Neuronal stem cell (in vitro differentiated cells): ENCODE measurements at regions not wholly inside any gene's neighbourhood (a gene's known extent, or its start where the extent isn't known, plus 50 kb on each side); places are given as distances from the start of the nearest gene placed in this dataset.

Experiments
- DNase-seq: peaks from one replicate; pipeline ENCODE4 v3.0.0-alpha.2; 2013; ENCODE audit warnings: low spot score
- H2AFZ ChIP-seq: one replicate; pipeline ENCODE4 v1.6.1; 2013; ENCODE audit warnings: mild to moderate bottlenecking, low read length, inconsistent platforms
- H2AK5ac ChIP-seq: 2 replicates; pipeline ENCODE4 v1.6.1; 2013; ENCODE audit warnings: low read depth, mild to moderate bottlenecking, inconsistent platforms, low read length, moderate library complexity, mixed read lengths
- H2BK120ac ChIP-seq: 2 replicates; pipeline ENCODE4 v1.6.1; 2013; ENCODE audit warnings: low read depth, mild to moderate bottlenecking, inconsistent platforms, low read length, moderate library complexity, mixed read lengths
- H2BK12ac ChIP-seq: one replicate; pipeline ENCODE4 v1.6.1; 2013; ENCODE audit warnings: low read length, inconsistent platforms
- H2BK15ac ChIP-seq: 2 replicates; pipeline ENCODE4 v1.6.1; 2013; ENCODE audit warnings: mild to moderate bottlenecking, low read length, inconsistent platforms, mixed read lengths
- H2BK5ac ChIP-seq: one replicate; pipeline ENCODE4 v1.6.1; 2013; ENCODE audit warnings: inconsistent platforms, mild to moderate bottlenecking, low read length, moderate library complexity
- H3K14ac ChIP-seq: one replicate; pipeline ENCODE4 v1.6.1; 2013; ENCODE audit warnings: low read length, inconsistent platforms
- H3K18ac ChIP-seq: 2 replicates; pipeline ENCODE4 v1.6.1; 2013; ENCODE audit warnings: low read length, inconsistent platforms
- H3K23ac ChIP-seq: 2 replicates; pipeline ENCODE4 v1.6.1; 2013; ENCODE audit warnings: low read depth, mild to moderate bottlenecking, mixed read lengths, low read length, inconsistent platforms; ENCODE audit not compliant: poor library complexity
- H3K27ac ChIP-seq: replicated peaks from 3 replicates; pipeline ENCODE4 v1.5.1; 2013; ENCODE audit warnings: low read length, inconsistent platforms
- H3K27me3 ChIP-seq, 3 experiments: 2 replicates each; pipeline ENCODE4 v1.6.1; 2013; ENCODE audit warnings: low read length in 3 of 3, mild to moderate bottlenecking in 2 of 3, inconsistent platforms in 1 of 3, low read depth in 1 of 3, mixed read lengths in 1 of 3, moderate library complexity in 1 of 3; ENCODE audit not compliant: control insufficient read depth in 3 of 3, insufficient read depth in 3 of 3
- H3K36me3 ChIP-seq, 2 donors: replicated peaks in 1 of 2; 2 replicates each; pipeline ENCODE4 v1.6.1; 2013; ENCODE audit warnings: low read length in 2 of 2; ENCODE audit not compliant: control insufficient read depth in 2 of 2, insufficient read depth in 2 of 2
- H3K4ac ChIP-seq: 2 replicates; pipeline ENCODE4 v1.6.1; 2013; ENCODE audit warnings: inconsistent platforms, mild to moderate bottlenecking, low read length, moderate library complexity
- H3K4me1 ChIP-seq, 2 donors: 1 replicate in 1 of 2; 2 replicates in 1 of 2; pipeline ENCODE4 v1.6.1; 2013; ENCODE audit warnings: low read length in 2 of 2, low read depth in 1 of 2; ENCODE audit not compliant: control insufficient read depth in 2 of 2, insufficient read depth in 1 of 2
- H3K4me2 ChIP-seq: one replicate; pipeline ENCODE4 v1.6.1; 2013; ENCODE audit warnings: mild to moderate bottlenecking, low read length, inconsistent platforms; ENCODE audit not compliant: insufficient read depth, poor library complexity, severe bottlenecking
- H3K4me3 ChIP-seq, 2 donors: 2 replicates each; pipeline ENCODE4 v1.5.1; 2013; ENCODE audit warnings: low read length in 2 of 2, mild to moderate bottlenecking in 2 of 2, inconsistent platforms in 1 of 2, moderate library complexity in 1 of 2
- H3K79me1 ChIP-seq: one replicate; pipeline ENCODE4 v1.6.1; 2013; ENCODE audit warnings: low read depth, mild to moderate bottlenecking, inconsistent platforms, low read length, moderate library complexity
- H3K9ac ChIP-seq: one replicate; pipeline ENCODE4 v1.6.1; 2013; ENCODE audit warnings: mild to moderate bottlenecking, low read depth, low read length, inconsistent platforms; ENCODE audit not compliant: poor library complexity
- H3K9me3 ChIP-seq, 2 donors: replicated peaks in 1 of 2; 2 replicates each; pipeline versions ENCODE3 to v1.6.1; 2013; ENCODE audit warnings: low read length in 2 of 2, mild to moderate bottlenecking in 2 of 2, inconsistent platforms in 1 of 2, low read depth in 1 of 2, mixed read lengths in 1 of 2, moderate library complexity in 1 of 2; ENCODE audit not compliant: control insufficient read depth in 2 of 2, insufficient read depth in 1 of 2
- H4K8ac ChIP-seq: one replicate; pipeline ENCODE4 v1.6.1; 2013; ENCODE audit warnings: low read depth, mild to moderate bottlenecking, inconsistent platforms, low read length, moderate library complexity
- H4K91ac ChIP-seq: one replicate; pipeline ENCODE4 v1.6.1; 2013; ENCODE audit warnings: low read length, low read depth, mild to moderate bottlenecking, inconsistent platforms; ENCODE audit not compliant: poor library complexity
- WGBS, 2 donors: extraction: QIAGEN DNeasy Blood & Tissue Kit; methylation state at CpG; one replicate each; pipeline ENCODE4 v1.1.7; 2013; ENCODE audit warnings: missing lambda C conversion rate in 2 of 2, mixed read lengths in 1 of 2; ENCODE audit not compliant: insufficient read length in 2 of 2, insufficient replicate concordance in 1 of 2; ENCODE audit errors: extremely low coverage in 2 of 2; 5-methylcytosine and 5-hydroxymethylcytosine counted together

DNA sequence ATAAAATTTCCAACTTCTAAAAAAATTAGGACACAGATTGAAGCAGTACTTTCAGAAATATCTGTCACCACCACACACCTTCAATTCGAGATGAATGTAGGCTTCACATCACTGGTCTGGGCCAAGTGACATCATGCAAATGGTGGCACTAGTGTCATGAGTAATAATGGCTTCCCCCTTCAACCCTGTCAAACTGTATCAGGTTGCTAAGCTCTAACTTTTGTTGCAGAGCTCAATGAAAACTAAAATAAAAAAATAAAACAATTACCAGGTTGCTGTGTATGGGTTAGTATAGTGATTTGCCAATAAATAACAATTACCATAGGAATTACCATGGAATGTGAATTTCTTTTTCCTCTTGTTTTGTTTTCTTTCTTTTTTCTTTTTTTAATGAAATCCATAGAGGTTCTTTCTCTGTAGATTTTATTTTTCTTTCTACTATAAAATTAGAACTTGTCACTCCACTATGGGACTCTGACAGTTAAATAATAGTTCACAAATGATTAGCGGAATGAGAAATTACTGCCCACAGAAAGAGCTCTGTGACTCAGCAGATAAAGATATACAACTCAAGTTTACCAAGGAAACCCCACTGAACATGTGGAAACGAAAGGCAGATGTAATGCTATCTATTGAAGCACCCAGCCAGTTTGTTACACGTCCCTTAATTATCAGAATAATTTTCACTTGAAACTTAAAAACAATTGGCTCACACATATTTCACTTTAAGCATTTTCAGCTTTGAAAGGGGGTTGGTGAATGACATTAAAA, 783.8 kb upstream of the WWC1 start:
- no peak overlapping the region for H3K23ac ChIP-seq
- no peak overlapping the region for H3K4me3 ChIP-seq
- H4K91ac ChIP-seq: no peak overlapping the region
- H3K9me3 ChIP-seq: no peaks in the 10 kb centered on the region
- no CpG with 5 or more reads among the region's 4 CpGs for WGBS, 2 donors
- H3K9ac ChIP-seq: no peak overlapping the region
- H3K4me1 ChIP-seq: no peaks in the 10 kb centered on the region
- H2BK120ac ChIP-seq: no peak overlapping the region
- no peaks in the 10 kb centered on the region for H3K36me3 ChIP-seq
- H2BK5ac ChIP-seq: no peak overlapping the region
- no peak for DNase-seq
- no peaks in the 10 kb centered on the region for H3K27me3 ChIP-seq
- no peaks in the 10 kb centered on the region for H3K79me1 ChIP-seq
- no peak overlapping the region for H2BK15ac ChIP-seq
- H4K8ac ChIP-seq: no peak overlapping the region
- no peak overlapping the region for H2BK12ac ChIP-seq
- no peak overlapping the region for H2AK5ac ChIP-seq
- no peak overlapping the region for H3K4me2 ChIP-seq
- no peak overlapping the region for H3K27ac ChIP-seq
- H3K4ac ChIP-seq: no peak overlapping the region
- peak overlapping the region; percentile 14 for H2AFZ ChIP-seq
- no peak overlapping the region for H3K14ac ChIP-seq
- H3K18ac ChIP-seq: no peak overlapping the region

DNA sequence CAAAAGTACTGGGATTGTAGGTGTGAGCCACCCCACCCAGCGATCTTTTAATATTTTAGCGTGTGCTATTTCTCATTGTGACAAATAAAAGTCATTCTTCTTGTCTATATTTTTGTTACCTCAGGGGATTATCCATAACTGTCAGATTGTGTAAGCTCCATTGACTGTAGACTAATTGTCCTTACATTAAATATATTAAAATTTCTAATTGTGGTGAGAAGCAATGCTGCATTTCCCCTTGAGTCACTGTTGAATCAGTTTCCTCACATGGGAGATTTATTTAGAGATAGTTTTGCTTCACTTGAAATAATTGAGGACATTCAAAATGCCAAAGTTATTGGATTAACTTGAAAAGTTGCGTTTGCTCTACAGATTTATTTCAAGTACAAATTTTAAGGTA, 782.4 kb upstream of the WWC1 start:
- H3K9me3 ChIP-seq: no peaks in the 10 kb centered on the region
- no peak overlapping the region for H3K23ac ChIP-seq
- no peak overlapping the region for H3K4me2 ChIP-seq
- H2BK5ac ChIP-seq: no peak overlapping the region
- H2AK5ac ChIP-seq: no peak overlapping the region
- no peak overlapping the region for H2BK12ac ChIP-seq
- H3K4ac ChIP-seq: no peak overlapping the region
- no peak overlapping the region for H4K91ac ChIP-seq
- no peak overlapping the region for H2BK15ac ChIP-seq
- no peak overlapping the region for H4K8ac ChIP-seq
- H2AFZ ChIP-seq: no peak overlapping the region
- no peak overlapping the region for H2BK120ac ChIP-seq
- no peaks in the 10 kb centered on the region for H3K36me3 ChIP-seq
- H3K9ac ChIP-seq: no peak overlapping the region
- no peak overlapping the region for H3K4me3 ChIP-seq
- H3K4me1 ChIP-seq: no peaks in the 10 kb centered on the region
- H3K27me3 ChIP-seq: no peaks in the 10 kb centered on the region
- no peak overlapping the region for H3K14ac ChIP-seq
- H3K18ac ChIP-seq: no peak overlapping the region
- WGBS, 2 donors: no CpG with 5 or more reads among the region's 3 CpGs
- H3K27ac ChIP-seq: no peak overlapping the region
- no peaks in the 10 kb centered on the region for H3K79me1 ChIP-seq
- no peak for DNase-seq

GRCh38 chr5:167511276-167511675, 780.2 kb upstream of the WWC1 start:
- Histone ChIP-seq H3K4me3 (no peak overlapping the region), H2BK120ac (no peak overlapping the region), H4K91ac (no peak overlapping the region), H2BK5ac (no peak overlapping the region), H3K9me3 (no peaks in the 10 kb centered on the region), H3K27me3 (no peaks in the 10 kb centered on the region), H3K36me3 (no peaks in the 10 kb centered on the region), H3K23ac (no peak overlapping the region), H4K8ac (no peak overlapping the region), H2AFZ (no peak overlapping the region), H3K18ac (no peak overlapping the region), H3K27ac (no peak overlapping the region), H3K4me2 (no peak overlapping the region), H2AK5ac (no peak overlapping the region), H2BK15ac (no peak overlapping the region), H3K4ac (no peak overlapping the region), H3K4me1 (peaks cover 0 to under 1% of the 10 kb centered on the region in 2 donors), H2BK12ac (no peak overlapping the region), H3K9ac (no peak overlapping the region), H3K79me1 (no peaks in the 10 kb centered on the region), H3K14ac (no peak overlapping the region)
- no peak for DNase-seq
- no CpG with 5 or more reads among the region's 1 CpG for WGBS, 2 donors

DNA sequence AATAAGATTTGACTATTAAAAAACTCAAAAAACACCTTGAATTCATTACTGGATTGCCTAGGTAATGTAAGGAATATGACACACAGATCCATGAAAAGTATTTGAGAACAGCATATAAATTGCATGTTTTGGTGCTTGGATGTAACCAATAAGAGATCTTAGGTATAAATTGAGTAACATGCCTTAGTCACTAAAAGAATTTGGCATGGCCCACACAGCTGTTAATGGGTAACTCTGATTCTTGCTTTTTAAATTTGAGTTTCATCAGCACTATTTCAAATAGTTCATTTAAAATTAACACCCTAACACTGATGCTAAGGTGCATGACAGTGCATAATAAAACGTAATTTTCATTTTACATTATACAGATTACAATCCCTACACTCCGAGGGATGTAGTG, 779.3 kb upstream of the WWC1 start:
- Histone ChIP-seq H3K9me3 (no peaks in the 10 kb centered on the region), H2BK120ac (no peak overlapping the region), H3K79me1 (no peaks in the 10 kb centered on the region), H3K27me3 (no peaks in the 10 kb centered on the region), H3K4me3 (no peak overlapping the region), H2BK12ac (no peak overlapping the region), H3K9ac (no peak overlapping the region), H3K4me1 (peaks cover 0 to 9% of the 10 kb centered on the region in 2 donors), H3K27ac (no peak overlapping the region), H3K18ac (no peak overlapping the region), H2AK5ac (no peak overlapping the region), H2AFZ (no peak overlapping the region), H3K4me2 (no peak overlapping the region), H2BK5ac (no peak overlapping the region), H3K14ac (no peak overlapping the region), H4K8ac (no peak overlapping the region), H4K91ac (no peak overlapping the region), H3K4ac (no peak overlapping the region), H3K36me3 (no peaks in the 10 kb centered on the region), H3K23ac (no peak overlapping the region), H2BK15ac (no peak overlapping the region)
- DNase-seq: no peak
- no CpG with 5 or more reads among the region's 2 CpGs for WGBS, 2 donors
